Fibroblast of pulmonary artery (primary cell): ENCODE measurements at regions not wholly inside any gene's neighbourhood (a gene's known extent, or its start where the extent isn't known, plus 50 kb on each side); places are given as distances from the start of the nearest gene placed in this dataset.
"Not testable (repeated sequence)": the region's sequence is repeated elsewhere in the genome, so short reads cannot be mapped to it uniquely, and the experiment has no call there.

Source experiments
- DNase-seq: peaks from one replicate; pipeline ENCODE4 v3.0.0-alpha.2; 2010; ENCODE audit warnings: low read depth
- H3K4me3 ChIP-seq: replicated peaks from 2 replicates; pipeline ENCODE4 v1.5.1; 2011; ENCODE audit warnings: low read depth, mild to moderate bottlenecking, control low read depth, low read length, moderate library complexity
- TF ChIP-seq, protein P1 (sequence below): IDR thresholded peaks from 2 replicates; pipeline ENCODE4 v1.5.1; 2011; ENCODE audit warnings: mild to moderate bottlenecking, control low read depth, low read length, inconsistent platforms; ENCODE audit errors: missing control alignments

DNA sequence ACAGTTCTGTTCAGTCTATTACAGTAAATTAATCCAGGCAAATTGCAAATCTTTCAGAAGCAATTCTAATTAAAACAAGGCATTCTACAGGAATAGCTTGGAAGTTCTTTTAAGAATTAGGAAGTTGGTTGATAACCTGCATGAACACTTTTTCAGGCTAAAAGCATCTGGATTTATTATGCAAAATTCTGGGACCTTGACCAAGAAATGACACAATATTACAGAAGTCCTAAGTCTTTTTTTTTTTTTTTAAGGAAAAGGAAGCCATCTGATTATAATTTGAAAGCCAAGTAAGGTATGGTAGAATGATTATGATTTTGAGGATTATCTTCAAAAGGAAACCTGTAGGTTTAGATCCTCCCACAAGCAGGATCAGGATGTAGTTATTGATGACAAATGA lies 74.7 kb upstream of the KCNK2 start:
- DNase-seq, result peak; percentile 49
- H3K4me3 ChIP-seq, result no peak overlapping the region
- TF ChIP-seq, protein P1, sequence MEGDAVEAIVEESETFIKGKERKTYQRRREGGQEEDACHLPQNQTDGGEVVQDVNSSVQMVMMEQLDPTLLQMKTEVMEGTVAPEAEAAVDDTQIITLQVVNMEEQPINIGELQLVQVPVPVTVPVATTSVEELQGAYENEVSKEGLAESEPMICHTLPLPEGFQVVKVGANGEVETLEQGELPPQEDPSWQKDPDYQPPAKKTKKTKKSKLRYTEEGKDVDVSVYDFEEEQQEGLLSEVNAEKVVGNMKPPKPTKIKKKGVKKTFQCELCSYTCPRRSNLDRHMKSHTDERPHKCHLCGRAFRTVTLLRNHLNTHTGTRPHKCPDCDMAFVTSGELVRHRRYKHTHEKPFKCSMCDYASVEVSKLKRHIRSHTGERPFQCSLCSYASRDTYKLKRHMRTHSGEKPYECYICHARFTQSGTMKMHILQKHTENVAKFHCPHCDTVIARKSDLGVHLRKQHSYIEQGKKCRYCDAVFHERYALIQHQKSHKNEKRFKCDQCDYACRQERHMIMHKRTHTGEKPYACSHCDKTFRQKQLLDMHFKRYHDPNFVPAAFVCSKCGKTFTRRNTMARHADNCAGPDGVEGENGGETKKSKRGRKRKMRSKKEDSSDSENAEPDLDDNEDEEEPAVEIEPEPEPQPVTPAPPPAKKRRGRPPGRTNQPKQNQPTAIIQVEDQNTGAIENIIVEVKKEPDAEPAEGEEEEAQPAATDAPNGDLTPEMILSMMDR, result no peak

DNA sequence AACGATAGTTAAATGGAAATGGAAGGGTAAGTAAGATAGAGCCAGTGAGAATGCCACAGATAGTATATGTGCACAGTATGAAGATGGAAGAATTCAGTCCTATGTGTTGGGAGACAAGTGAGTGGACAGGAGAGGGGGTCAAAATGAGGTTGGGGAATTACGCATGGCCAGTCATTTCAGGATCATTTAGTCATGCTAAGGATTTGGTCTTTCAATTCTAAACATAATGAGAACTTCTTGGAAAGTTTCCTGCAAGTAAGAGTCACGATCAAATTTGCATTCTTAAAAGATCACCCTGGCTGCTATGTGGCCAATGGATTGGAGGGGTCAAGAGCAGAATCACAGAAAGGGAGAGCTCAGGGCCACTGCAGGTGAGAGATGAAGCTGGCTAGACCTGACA lies 64.0 kb upstream of the KCNK2 start:
- DNase-seq, result no peak
- TF ChIP-seq, protein P1, result no peak
- no peak overlapping the region for H3K4me3 ChIP-seq

DNA sequence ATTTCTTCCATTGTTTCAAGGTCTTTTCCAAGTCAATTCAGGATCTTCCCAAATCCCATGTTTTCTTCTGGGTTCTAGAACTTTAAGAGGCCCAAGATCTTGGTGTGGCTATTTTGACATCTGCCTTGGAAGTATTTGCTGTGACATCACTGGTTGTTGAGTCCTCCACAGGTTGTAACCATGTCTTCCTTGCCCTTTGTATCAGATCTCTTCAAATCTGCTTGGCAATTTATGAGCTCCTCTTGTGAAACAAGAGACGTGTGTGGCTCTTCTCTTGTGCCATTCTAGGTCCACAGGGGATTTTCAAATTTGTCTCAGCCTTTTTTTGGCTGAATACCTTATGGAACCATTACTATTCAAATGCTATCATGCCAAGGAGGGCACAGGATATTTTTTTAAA lies 60.3 kb upstream of the KCNK2 start:
- peak; percentile 4 for DNase-seq
- no peak overlapping the region for H3K4me3 ChIP-seq
- TF ChIP-seq, protein P1, result no peak

DNA sequence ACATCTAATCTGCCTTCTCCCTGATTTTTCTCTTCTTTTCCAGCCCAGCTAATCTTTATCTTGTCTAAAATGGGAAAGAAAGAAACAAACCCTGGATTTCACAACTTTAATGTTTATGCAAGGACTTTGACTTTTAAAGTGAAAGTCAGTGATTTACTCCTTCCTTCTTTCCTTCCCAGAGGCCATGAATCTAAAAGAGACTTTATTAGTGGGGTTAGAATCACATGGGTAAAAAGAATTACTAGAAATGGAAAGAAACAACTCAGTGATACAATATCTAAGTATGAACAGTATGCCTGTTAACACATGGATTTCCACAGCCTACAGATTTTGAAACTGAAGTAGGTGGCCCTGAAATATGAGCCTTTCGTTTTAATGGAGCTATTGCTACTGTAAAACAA lies 59.8 kb upstream of the KCNK2 start:
- TF ChIP-seq, protein P1, result no peak
- peak; percentile 59 for DNase-seq
- H3K4me3 ChIP-seq, result no peak overlapping the region

DNA sequence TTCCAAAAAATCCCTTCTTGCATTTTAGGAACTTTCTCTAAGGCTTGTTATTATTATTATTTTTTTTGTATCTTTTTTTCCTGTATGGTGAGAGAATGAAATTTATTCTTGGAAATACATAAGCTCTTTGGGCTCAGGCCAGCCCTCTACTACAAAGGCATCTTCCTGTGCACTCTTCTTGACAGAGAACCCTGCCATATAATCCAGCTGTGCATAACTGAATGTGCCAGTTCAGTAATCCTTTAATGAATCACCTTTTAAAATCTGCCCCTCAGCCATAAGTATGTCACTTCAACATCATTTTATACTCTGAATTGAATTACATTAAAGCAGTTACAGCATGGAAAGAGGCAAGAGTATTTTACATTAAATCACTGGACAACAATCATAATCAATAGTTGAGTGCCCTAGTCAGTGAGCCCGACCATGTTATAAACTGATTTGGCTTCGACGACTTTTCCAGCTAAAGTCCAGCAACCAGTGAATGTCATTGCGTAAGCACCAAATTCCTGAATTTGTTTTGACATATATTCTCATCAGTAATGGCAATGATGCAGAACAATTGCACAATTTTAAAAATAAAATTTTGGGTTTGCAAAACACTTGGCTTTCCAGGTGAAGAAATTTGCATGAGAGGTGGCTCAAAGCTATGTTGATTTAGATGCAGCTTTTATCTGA lies 59.2 kb upstream of the KCNK2 start:
- DNase-seq, result peak; percentile 71
- H3K4me3 ChIP-seq, result no peak overlapping the region
- TF ChIP-seq, protein P1, result no peak

DNA sequence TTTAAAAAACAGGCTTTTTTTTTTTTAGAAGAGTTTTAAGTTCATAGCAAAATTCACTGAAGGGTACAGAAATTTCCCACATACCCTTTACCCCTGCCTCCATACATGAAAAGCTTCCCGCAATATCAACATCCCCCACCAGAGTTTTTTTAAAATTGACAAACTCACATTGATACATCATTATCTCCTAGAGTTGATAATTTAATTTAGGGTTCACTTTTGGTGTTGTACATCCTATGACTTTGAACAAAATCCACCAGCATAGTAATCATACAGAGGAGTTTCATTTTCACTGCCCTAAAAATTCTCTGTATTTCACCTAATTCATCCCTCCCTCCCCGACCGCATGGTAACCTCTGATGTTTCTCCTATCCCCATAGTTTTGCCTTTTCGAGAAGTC lies 53.6 kb upstream of the KCNK2 start:
- TF ChIP-seq, protein P1, result no peak
- DNase-seq, result no peak
- no peak overlapping the region for H3K4me3 ChIP-seq

DNA sequence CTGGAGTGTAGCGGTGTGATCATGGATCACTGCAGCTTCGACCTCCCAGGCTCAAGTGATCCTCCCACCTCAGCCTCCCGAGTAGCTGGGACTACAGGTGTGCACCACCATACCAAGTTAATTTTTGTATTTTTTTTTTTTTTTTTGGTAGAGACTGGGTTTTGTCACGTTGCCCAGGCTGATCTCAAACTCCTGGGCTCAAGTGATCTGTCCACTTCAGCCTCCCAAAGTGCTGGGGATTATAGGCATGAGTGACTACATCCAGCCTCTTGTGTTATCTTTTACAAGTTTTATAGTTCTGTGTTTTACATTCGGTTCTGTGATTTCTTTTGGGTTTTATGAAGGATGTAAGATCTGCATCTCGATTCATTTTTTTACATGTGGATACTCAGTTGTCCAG lies 52.0 kb upstream of the KCNK2 start:
- not testable (repeated sequence) for DNase-seq, H3K4me3 ChIP-seq
